GM13976 (cell line): ENCODE measurements at regions not wholly inside any gene's neighbourhood (a gene's known extent, or its start where the extent isn't known, plus 50 kb on each side); places are given as distances from the start of the nearest gene placed in this dataset.
"Not testable (repeated sequence)": the region's sequence is repeated elsewhere in the genome, so short reads cannot be mapped to it uniquely, and the experiment has no call there.

Experiments
- DNase-seq: peaks from one replicate; pipeline ENCODE4 v3.0.0; 2012; ENCODE audit warnings: low spot score
- in situ Hi-C: fragments of 300-500 bp; cut with MboI; formaldehyde crosslinking; loops from one replicate; pipeline ENCODE4 v1.12.0; 2022; ENCODE audit warnings: low sequenced_read_pairs, mixed read lengths, inconsistent platforms; ENCODE audit not compliant: unreplicated experiment
- TF ChIP-seq, protein P1 (sequence below): IDR thresholded peaks from 2 replicates; pipeline ENCODE4 v1.5.1; 2012; ENCODE audit warnings: borderline replicate concordance, mild to moderate bottlenecking; ENCODE audit not compliant: insufficient read depth; ENCODE audit errors: extremely low read depth, missing control alignments, control extremely low read depth

DNA sequence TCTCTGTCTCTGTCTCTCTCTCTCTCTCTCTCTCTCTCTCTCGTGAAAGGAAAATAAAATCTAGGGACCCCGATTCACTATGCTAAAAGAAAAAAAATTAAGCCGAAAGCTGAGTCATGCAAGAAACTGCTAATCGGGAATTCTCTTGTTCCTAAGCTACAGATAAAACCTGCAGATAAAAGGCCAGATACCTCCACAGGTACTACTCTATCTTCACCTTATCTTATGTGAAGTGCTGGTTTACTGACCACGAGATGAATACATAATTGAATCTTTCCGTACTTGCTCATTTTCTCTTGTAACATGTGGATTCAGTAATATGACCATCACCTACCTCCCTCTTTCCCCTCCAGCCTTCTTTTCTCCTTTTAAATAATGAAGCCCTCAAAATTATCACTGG, 120.5 kb downstream of the RFX6 start:
- no peak for DNase-seq
- TF ChIP-seq, protein P1, sequence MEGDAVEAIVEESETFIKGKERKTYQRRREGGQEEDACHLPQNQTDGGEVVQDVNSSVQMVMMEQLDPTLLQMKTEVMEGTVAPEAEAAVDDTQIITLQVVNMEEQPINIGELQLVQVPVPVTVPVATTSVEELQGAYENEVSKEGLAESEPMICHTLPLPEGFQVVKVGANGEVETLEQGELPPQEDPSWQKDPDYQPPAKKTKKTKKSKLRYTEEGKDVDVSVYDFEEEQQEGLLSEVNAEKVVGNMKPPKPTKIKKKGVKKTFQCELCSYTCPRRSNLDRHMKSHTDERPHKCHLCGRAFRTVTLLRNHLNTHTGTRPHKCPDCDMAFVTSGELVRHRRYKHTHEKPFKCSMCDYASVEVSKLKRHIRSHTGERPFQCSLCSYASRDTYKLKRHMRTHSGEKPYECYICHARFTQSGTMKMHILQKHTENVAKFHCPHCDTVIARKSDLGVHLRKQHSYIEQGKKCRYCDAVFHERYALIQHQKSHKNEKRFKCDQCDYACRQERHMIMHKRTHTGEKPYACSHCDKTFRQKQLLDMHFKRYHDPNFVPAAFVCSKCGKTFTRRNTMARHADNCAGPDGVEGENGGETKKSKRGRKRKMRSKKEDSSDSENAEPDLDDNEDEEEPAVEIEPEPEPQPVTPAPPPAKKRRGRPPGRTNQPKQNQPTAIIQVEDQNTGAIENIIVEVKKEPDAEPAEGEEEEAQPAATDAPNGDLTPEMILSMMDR = no peak
- in situ Hi-C loops = no loop called here

DNA sequence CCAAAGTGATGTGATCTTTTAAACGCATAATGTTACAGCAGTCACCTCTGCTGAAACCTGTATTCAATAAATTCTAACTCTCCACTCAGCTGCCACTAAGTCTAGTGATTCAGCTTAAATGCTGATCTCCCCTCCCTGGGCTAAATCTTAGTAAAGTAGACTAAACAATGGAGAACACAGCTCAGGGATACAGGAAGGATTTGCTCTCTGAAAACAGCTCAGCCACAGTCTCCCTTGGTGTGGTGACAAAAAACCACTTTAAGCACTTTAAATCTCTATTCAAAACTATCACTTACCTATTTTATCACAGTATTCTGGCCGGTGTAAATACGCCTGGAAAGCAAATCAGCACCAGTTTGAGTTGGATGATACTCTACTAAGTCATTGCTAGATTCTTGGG, 130.6 kb downstream of the RFX6 start:
- no peak for DNase-seq
- in situ Hi-C loops = no loop called here
- TF ChIP-seq, protein P1 = no peak

- DNase-seq = peak; percentile 19
- in situ Hi-C loops = no loop called here
- TF ChIP-seq, protein P1 = no peak
Measured at GRCh38 chr6:117008618-117009017, 131.6 kb downstream of the RFX6 start.

GRCh38 chr6:117014641-117015473, 137.8 kb downstream of the RFX6 start:
- in situ Hi-C loops, DNase-seq: not testable (repeated sequence)

DNA sequence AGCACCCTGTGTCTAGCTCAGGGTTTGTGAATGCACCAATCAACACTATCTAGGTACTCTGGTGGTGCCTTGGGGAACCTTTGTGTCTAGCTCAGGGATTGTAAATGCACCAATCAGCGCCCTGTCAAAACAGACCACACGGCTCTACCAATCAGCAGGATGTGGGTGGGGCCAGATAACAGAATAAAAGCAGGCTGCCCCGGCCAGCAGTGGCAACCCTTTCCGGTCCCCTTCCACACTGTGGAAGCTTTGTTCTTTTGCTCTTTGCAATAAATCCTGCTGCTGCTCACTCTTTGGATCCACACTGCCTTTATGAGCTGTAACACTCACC, 138.4 kb downstream of the RFX6 start:
- DNase-seq, in situ Hi-C loops: not testable (repeated sequence)

GRCh38 chr6:117018771-117019170, 141.7 kb downstream of the RFX6 start:
- DNase-seq = no peak
- TF ChIP-seq, protein P1 = no peak
- in situ Hi-C loops = no loop called here

GRCh38 chr6:117022774-117023173, 145.7 kb downstream of the RFX6 start:
- TF ChIP-seq, protein P1 = no peak
- in situ Hi-C loops = no loop called here
- DNase-seq = no peak

- in situ Hi-C loops = no loop called here
- DNase-seq = no peak
- TF ChIP-seq, protein P1 = no peak
Measured at GRCh38 chr6:117025310-117025709, 148.3 kb downstream of the RFX6 start.
